ENCODE measurements at regions not wholly inside any gene's neighbourhood (a gene's known extent, or its start where the extent isn't known, plus 50 kb on each side); places are given as distances from the start of the nearest gene placed in this dataset.

DNA sequence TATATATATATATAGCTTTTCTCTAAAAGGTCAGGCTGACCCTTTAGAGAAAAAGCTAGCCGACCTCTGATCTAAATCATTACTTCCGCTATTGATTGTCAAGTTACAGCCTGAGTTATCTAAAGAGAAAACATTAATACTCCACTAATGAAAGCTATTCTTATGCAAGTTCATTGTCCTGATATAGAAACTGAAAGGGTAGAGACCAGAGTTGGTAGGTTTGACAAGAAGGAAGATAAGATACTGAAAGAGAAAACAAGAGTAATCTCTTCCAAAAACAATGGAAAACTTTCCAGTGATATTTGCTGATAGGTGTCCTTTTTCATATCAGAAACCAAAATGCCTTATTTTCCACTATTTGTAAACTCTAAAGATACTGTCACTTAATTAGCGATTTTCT lies 62.8 kb upstream of the SLC39A10 start:
- no peak for TF ChIP-seq EP300 (IDR thresholded peaks at IDR 0.05)
- H3K27ac ChIP-seq = no peak overlapping the region
- 83 to 90% methylated on average over 3 of the region's 3 CpGs for WGBS, 2 donors
- no peaks in the 10 kb centered on the region for H3K9me3 ChIP-seq
- no peaks in the 10 kb centered on the region for H3K36me3 ChIP-seq
- no peaks in the 10 kb centered on the region for H3K27me3 ChIP-seq
- H3K4me3 ChIP-seq = no peak overlapping the region
- DNase-seq = no peak
- peaks cover 0 to 6% (median 3%) of the 10 kb centered on the region in 4 donors for H3K4me1 ChIP-seq
- intact Hi-C loops (cut with DNase I) = no loop called here

DNA sequence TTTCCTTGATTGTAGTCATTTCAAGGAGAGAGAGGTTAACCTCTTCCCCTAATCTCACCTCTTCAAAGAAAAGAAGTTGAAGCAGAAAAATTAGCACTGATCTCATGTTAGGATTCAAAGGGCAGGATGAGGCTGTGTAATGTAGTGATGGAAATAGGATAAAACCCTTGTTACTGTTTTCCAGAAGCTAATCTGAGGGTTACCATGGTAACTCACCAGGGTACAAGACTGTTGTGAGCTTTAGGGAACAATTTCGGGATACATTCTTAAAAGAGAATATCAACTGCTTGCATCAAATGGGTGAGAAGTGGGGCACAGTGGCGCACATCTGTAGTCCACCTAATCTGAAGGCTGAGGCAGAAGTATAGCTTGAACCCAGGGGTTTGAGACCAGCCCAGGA lies 64.9 kb upstream of the SLC39A10 start:
- H3K4me1 ChIP-seq = peaks cover 0 to 6% (median 3%) of the 10 kb centered on the region in 4 donors
- no peaks in the 10 kb centered on the region for H3K27me3 ChIP-seq
- DNase-seq = no peak
- 91 to 93% methylated on average over 2 of the region's 2 CpGs for WGBS, 2 donors
- intact Hi-C loops (cut with DNase I) = no loop called here
- H3K9me3 ChIP-seq = no peaks in the 10 kb centered on the region
- TF ChIP-seq POLR2AphosphoS5 (IDR thresholded peaks at IDR 0.05) (no peak), POLR2A (IDR thresholded peaks at IDR 0.05) (no peak), EP300 (IDR thresholded peaks at IDR 0.05) (no peak)
- TF ChIP-seq, protein P1, sequence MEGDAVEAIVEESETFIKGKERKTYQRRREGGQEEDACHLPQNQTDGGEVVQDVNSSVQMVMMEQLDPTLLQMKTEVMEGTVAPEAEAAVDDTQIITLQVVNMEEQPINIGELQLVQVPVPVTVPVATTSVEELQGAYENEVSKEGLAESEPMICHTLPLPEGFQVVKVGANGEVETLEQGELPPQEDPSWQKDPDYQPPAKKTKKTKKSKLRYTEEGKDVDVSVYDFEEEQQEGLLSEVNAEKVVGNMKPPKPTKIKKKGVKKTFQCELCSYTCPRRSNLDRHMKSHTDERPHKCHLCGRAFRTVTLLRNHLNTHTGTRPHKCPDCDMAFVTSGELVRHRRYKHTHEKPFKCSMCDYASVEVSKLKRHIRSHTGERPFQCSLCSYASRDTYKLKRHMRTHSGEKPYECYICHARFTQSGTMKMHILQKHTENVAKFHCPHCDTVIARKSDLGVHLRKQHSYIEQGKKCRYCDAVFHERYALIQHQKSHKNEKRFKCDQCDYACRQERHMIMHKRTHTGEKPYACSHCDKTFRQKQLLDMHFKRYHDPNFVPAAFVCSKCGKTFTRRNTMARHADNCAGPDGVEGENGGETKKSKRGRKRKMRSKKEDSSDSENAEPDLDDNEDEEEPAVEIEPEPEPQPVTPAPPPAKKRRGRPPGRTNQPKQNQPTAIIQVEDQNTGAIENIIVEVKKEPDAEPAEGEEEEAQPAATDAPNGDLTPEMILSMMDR (IDR thresholded peaks at IDR 0.05) = no peak
- H3K4me3 ChIP-seq = no peak overlapping the region
- no peaks in the 10 kb centered on the region for H3K36me3 ChIP-seq
- H3K27ac ChIP-seq = no peak overlapping the region

DNA sequence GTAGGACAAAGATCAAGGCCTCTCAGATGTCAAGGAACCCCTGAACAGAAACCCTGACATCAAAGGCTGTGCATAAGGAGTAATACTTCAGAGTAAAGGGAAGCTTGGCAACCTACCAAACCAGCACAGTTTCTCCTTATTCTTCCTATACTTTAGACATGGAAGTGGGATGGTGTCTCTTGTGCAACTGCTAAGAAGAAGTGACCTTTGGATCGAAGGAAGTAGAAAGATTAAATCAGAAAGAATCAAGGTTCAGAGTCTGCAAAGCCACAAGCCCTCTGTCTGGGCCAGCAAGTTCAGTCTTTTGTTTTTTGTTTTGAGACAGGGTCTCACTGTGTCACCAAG lies 66.2 kb upstream of the SLC39A10 start:
- WGBS, 2 donors = 15 to 69% methylated on average over 1 of the region's 1 CpG
- H3K4me3 ChIP-seq = no peak overlapping the region
- no peak for DNase-seq

DNA sequence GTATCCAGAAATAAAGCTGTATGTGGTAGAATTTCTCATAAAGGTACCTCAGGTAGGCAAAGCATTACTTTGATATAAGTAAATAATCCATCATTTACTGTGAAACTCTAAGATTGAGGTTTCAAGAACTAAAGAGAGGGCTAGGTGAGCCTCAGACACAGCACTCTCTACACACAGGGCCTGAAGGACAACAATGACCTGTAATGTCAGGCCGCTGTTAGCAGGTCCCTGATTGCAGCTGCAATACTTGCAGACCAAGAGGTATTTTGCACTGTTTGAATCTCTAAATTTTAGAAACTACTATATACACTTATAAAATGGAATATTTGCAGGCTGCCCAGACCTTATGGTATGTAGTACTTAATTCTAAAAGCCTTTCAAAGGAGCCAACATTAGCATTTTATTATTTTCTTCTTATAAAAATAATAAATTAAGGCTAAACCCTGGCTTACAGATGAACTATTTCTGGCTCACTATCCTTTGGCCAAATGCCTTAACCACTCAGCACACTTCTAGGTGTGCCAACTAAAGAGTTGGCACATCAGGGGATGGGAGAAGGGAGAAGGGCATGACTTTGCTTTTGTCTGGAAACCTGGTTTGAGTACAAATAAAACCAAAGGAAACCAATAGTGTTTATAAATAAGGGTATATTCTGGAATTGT lies 66.7 kb upstream of the SLC39A10 start:
- no peak for DNase-seq
- no peaks in the 10 kb centered on the region for H3K36me3 ChIP-seq
- TF ChIP-seq POLR2A (IDR thresholded peaks at IDR 0.05) = no peak
- TF ChIP-seq, protein P1 (IDR thresholded peaks at IDR 0.05) = no peak
- TF ChIP-seq EP300 (IDR thresholded peaks at IDR 0.05) = no peak
- TF ChIP-seq POLR2AphosphoS5 (IDR thresholded peaks at IDR 0.05) = no peak
- no peaks in the 10 kb centered on the region for H3K27me3 ChIP-seq
- WGBS, 2 donors = 96 to 97% methylated on average over 1 of the region's 1 CpG
- no peak overlapping the region for H3K27ac ChIP-seq
- H3K4me1 ChIP-seq = peaks cover 0 to 6% (median 3%) of the 10 kb centered on the region in 4 donors
- H3K4me3 ChIP-seq = no peak overlapping the region
- no peaks in the 10 kb centered on the region for H3K9me3 ChIP-seq
- intact Hi-C loops (cut with DNase I) = no loop called here

More for the DNA sequence above, 66.2 kb upstream of the SLC39A10 start:
- H3K9me3 ChIP-seq = no peaks in the 10 kb centered on the region
- H3K27me3 ChIP-seq = no peaks in the 10 kb centered on the region
- no peak for TF ChIP-seq POLR2AphosphoS5 (IDR thresholded peaks at IDR 0.05)
- TF ChIP-seq, protein P1 (IDR thresholded peaks at IDR 0.05) = no peak
- no peak for TF ChIP-seq EP300 (IDR thresholded peaks at IDR 0.05)
- no peak for TF ChIP-seq POLR2A (IDR thresholded peaks at IDR 0.05)
- intact Hi-C loops (cut with DNase I) = no loop called here
- peaks cover 0 to 6% (median 3%) of the 10 kb centered on the region in 4 donors for H3K4me1 ChIP-seq
- H3K27ac ChIP-seq = no peak overlapping the region
- no peaks in the 10 kb centered on the region for H3K36me3 ChIP-seq

DNA sequence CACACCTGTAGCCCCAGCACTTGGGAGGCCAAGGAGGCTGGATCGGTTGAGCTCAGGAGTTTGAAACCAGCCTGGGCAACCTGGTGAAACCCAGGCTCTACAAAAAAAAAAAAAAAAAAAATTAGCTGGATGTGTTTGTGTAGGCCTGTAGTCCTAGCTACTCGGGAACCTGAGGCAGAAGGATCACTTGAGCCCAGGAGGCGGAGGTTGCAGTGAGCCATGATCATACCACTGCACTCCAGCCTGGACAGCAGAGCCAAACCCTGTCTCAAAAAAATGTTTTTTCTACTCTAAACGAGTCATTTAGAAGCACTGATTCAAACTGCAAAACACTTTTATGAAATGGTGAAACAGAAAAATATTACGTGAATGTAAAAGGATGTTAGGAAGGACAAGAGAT lies 69.1 kb upstream of the SLC39A10 start:
- peaks cover 0 to 6% (median 3%) of the 10 kb centered on the region in 4 donors for H3K4me1 ChIP-seq
- TF ChIP-seq, protein P1 (IDR thresholded peaks at IDR 0.05) = no peak
- TF ChIP-seq POLR2A (IDR thresholded peaks at IDR 0.05) = no peak
- TF ChIP-seq POLR2AphosphoS5 (IDR thresholded peaks at IDR 0.05) = no peak
- TF ChIP-seq EP300 (IDR thresholded peaks at IDR 0.05) = no peak
- H3K27ac ChIP-seq = no peak overlapping the region
- intact Hi-C loops (cut with DNase I) = no loop called here
- no peaks in the 10 kb centered on the region for H3K9me3 ChIP-seq
- H3K27me3 ChIP-seq = no peaks in the 10 kb centered on the region
- no peak overlapping the region for H3K4me3 ChIP-seq
- no peak for DNase-seq
- H3K36me3 ChIP-seq = no peaks in the 10 kb centered on the region
- WGBS, 2 donors = 88 to 92% methylated on average over 5 of the region's 5 CpGs

Data from sigmoid colon (tissue), 6 donors.